Dermis blood vessel endothelial cell (primary cell): ENCODE measurements at regions not wholly inside any gene's neighbourhood (a gene's known extent, or its start where the extent isn't known, plus 50 kb on each side); places are given as distances from the start of the nearest gene placed in this dataset.

Experiments used
- DNase-seq: peaks from one replicate; pipeline ENCODE4 v3.0.0; 2010

DNA sequence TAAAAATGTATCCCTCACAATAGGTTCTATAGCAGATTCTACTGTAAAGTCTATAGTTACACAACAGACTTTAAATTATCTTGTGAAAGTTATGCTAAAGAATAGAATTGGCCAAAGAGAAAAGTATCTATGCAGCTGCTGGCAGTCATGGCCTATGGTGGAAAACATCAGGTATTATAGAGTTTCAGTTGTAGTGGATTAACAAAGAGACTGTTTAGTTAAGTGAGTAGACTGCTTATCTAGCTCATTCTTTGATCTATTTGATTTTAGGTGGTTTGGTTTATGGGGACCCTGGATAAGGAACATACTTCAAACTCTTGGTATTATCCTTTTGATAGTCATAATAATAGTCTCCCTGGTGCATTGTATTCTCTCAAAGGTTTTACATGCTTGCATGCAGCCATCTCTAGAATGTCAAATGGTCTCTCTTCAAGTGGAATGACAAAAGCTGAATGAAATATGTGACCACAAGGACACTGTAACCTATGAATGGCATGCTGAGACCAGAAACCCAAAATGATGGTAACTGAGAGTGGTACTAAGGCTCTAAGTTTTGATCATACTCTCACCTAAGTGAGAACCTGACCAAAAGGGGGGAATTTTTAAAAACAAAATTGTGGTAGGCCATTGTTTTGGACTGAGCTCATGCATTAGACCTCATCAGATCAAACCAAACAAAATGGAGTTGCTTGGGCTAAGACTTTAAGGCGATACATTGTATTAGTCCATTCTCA lies 54.9 kb upstream of the NAMPT start:
- DNase-seq: no peak

DNA sequence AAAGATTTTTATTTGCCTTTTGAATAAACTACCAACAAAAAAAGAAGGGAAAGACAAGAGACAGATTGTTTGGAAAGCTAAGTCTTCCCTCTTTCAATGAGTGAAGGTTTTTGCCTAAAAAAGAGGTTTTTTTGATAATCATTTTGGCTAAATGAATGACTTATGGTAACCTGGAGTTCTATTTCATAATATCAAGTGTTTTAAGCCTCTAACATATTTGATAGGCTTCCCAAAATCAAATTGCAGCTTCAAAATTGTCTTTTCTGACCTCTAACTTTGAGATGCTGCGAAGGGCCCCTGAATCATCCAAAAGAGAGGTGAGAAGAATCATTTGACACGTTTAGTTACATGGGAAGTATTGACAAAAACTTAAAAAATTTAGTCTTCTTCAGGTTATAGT lies 53.0 kb upstream of the NAMPT start:
- no peak for DNase-seq

DNA sequence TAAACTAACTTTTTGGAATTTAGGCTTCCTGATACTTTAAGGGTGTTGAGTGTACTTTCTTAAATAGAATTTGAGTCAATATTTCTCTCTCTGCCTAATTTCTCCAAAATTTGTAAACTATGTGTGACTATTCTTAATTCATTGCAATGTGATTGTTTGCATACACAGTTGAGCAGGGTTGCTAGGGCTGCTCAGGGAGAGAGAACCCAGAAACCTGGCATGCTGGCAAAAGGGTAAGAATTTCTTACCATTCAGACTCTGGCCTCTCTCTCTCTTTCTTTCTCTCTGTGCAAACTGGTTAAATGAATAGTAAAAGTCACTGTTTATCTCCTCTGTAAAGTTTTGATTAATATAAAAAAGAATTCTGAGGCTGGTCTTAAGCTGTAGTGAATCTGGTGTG lies 51.0 kb upstream of the NAMPT start:
- DNase-seq: no peak
